ENCODE measurements at regions not wholly inside any gene's neighbourhood (a gene's known extent, or its start where the extent isn't known, plus 50 kb on each side); places are given as distances from the start of the nearest gene placed in this dataset.

DNA sequence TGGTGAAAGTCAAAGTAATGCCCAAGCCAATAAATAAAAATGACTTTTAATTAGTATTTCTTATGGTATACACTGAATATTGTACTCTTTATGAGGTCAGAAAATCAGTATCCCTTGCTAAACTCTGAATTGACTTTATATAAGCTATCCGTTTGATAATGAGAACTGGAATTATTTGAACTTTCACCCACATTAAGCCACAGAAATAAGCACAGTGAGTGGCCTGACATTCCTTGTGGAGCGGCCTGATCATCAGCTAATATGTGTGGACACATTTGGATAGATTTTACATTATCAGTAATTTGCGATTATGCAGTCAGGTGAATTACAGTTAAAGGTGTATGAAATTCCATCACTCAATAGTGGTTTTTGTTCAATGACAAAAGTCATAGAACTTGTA, 136.0 kb upstream of the CBLB start:
- 87 to 88% methylated on average over 3 of the region's 3 CpGs for WGBS, 2 donors
- intact Hi-C loops (cut with DNase I), result no loop called here
- H3K27ac ChIP-seq, result no peak overlapping the region

DNA sequence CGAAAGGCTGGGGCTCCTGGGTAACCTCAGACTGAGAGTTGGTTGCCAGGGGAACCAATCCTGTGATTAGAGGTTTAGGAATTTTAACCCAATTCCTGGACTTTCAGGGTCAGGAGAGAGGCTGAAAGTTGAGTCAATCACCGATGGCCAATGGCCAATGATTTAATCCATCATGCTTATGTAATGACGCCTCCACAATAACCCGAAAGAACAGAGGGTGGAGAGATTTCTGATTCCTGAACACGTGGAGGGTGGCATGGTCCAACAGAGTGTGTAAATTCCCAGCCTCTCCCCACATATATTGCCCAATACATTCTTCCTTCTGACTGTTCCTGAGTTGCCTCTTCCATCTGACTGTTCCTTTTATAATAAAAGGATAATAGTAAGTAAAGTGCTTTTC, 137.2 kb upstream of the CBLB start:
- Histone ChIP-seq H3K27me3 (no peaks in the 10 kb centered on the region), H3K4me1 (no peaks in the 10 kb centered on the region), H3K9me3 (no peaks in the 10 kb centered on the region), H3K4me3 (replicated peaks in 1 of 3) (no peak overlapping the region), H3K36me3 (no peaks in the 10 kb centered on the region), H3K27ac (no peak overlapping the region)
- 80 to 82% methylated on average over 5 of the region's 5 CpGs for WGBS, 2 donors
- no peak for TF ChIP-seq POLR2A (IDR thresholded peaks at IDR 0.05)
- TF ChIP-seq, protein P1, sequence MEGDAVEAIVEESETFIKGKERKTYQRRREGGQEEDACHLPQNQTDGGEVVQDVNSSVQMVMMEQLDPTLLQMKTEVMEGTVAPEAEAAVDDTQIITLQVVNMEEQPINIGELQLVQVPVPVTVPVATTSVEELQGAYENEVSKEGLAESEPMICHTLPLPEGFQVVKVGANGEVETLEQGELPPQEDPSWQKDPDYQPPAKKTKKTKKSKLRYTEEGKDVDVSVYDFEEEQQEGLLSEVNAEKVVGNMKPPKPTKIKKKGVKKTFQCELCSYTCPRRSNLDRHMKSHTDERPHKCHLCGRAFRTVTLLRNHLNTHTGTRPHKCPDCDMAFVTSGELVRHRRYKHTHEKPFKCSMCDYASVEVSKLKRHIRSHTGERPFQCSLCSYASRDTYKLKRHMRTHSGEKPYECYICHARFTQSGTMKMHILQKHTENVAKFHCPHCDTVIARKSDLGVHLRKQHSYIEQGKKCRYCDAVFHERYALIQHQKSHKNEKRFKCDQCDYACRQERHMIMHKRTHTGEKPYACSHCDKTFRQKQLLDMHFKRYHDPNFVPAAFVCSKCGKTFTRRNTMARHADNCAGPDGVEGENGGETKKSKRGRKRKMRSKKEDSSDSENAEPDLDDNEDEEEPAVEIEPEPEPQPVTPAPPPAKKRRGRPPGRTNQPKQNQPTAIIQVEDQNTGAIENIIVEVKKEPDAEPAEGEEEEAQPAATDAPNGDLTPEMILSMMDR (IDR thresholded peaks at IDR 0.05), result no peak
- intact Hi-C loops (cut with DNase I), result no loop called here
- no peak for DNase-seq

More for the DNA sequence above, 136.0 kb upstream of the CBLB start:
- no peaks in the 10 kb centered on the region for H3K27me3 ChIP-seq
- no peak for DNase-seq
- TF ChIP-seq, protein P1 (IDR thresholded peaks at IDR 0.05), result no peak
- no peak for TF ChIP-seq POLR2A (IDR thresholded peaks at IDR 0.05)
- no peaks in the 10 kb centered on the region for H3K4me1 ChIP-seq
- no peaks in the 10 kb centered on the region for H3K36me3 ChIP-seq
- H3K9me3 ChIP-seq, result no peaks in the 10 kb centered on the region
- no peak overlapping the region for H3K4me3 ChIP-seq (replicated peaks in 1 of 3)

DNA sequence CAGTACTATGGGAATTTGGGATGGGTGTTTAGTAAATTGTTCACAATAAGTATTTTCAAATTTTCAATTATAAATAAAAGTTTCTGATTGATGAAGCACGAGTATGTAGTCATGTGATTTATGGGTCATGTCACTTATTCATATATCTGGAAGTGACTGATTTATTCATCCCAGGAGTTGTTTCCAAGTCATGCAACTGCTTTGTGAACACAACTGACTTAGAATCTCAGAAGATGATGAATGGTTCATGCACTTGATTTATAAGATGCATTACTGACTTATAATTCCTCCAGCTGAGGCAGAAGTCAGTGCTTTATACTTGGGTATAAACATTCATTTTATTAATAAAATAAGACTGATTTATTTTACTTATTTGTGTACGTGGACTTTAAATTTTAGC, 137.8 kb upstream of the CBLB start:
- Histone ChIP-seq H3K27ac (no peak overlapping the region), H3K9me3 (no peaks in the 10 kb centered on the region), H3K4me3 (replicated peaks in 1 of 3) (no peak overlapping the region), H3K4me1 (no peaks in the 10 kb centered on the region), H3K36me3 (no peaks in the 10 kb centered on the region), H3K27me3 (no peaks in the 10 kb centered on the region)
- DNase-seq, result no peak
- intact Hi-C loops (cut with DNase I), result no loop called here
- 88 to 89% methylated on average over 2 of the region's 2 CpGs for WGBS, 2 donors
- TF ChIP-seq, protein P1 (IDR thresholded peaks at IDR 0.05), result no peak
- no peak for TF ChIP-seq POLR2A (IDR thresholded peaks at IDR 0.05)

DNA sequence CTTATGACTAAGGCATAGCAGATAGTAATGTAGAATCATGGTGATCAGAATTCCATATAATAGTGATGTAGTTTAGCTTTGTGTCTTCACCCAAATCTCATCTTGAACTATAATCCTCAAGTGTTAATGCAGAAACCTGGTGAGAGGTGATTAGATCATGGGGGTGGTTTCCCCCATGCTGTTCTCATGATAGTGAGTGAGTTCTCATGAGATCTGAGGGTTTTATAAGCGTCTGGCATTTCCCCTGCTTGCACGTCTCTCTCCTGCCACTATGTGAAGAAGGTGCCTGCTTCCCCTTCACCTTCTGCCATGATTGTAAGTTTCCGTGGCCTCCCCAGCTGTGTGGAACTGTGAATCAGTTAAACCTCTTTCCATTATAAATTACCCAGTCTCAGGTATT, 138.7 kb upstream of the CBLB start:
- TF ChIP-seq POLR2A (IDR thresholded peaks at IDR 0.05), result no peak
- TF ChIP-seq, protein P1 (IDR thresholded peaks at IDR 0.05), result no peak
- H3K27me3 ChIP-seq, result no peaks in the 10 kb centered on the region
- WGBS, 2 donors, result 91 to 93% methylated on average over 3 of the region's 3 CpGs
- no peaks in the 10 kb centered on the region for H3K36me3 ChIP-seq
- DNase-seq, result no peak
- H3K4me3 ChIP-seq (replicated peaks in 1 of 3), result no peak overlapping the region
- H3K9me3 ChIP-seq, result no peaks in the 10 kb centered on the region
- no peak overlapping the region for H3K27ac ChIP-seq
- no peaks in the 10 kb centered on the region for H3K4me1 ChIP-seq
- intact Hi-C loops (cut with DNase I), result no loop called here

DNA sequence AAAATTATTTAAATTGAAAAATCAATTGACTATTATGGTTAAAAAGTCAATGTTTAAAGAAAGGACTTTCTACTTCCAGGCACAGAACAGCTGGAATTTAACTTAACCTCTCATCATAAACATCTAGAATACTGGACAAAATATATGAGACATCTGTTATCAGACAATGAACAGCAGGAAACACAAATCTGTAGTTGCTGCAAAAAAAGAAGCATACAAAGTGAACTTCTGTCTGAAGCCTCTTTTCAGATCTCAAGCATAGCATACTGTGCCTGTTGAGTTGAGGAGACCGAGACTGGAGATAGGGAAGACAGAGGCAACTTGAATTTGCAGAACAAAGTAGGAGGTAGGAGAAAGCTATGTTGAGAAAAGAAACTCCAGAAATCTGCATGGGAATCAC, 140.0 kb upstream of the CBLB start:
- intact Hi-C loops (cut with DNase I), result no loop called here
- no peaks in the 10 kb centered on the region for H3K36me3 ChIP-seq
- DNase-seq, result no peak
- H3K9me3 ChIP-seq, result no peaks in the 10 kb centered on the region
- 84 to 89% methylated on average over 1 of the region's 1 CpG for WGBS, 2 donors
- TF ChIP-seq, protein P1 (IDR thresholded peaks at IDR 0.05), result no peak
- no peak for TF ChIP-seq POLR2A (IDR thresholded peaks at IDR 0.05)
- H3K27me3 ChIP-seq, result no peaks in the 10 kb centered on the region
- no peaks in the 10 kb centered on the region for H3K4me1 ChIP-seq
- H3K4me3 ChIP-seq (replicated peaks in 1 of 3), result no peak overlapping the region
- no peak overlapping the region for H3K27ac ChIP-seq
